GM12878 (cell line): ENCODE measurements at regions not wholly inside any gene's neighbourhood (a gene's known extent, or its start where the extent isn't known, plus 50 kb on each side); places are given as distances from the start of the nearest gene placed in this dataset.
"Not testable (repeated sequence)": the region's sequence is repeated elsewhere in the genome, so short reads cannot be mapped to it uniquely, and the experiment has no call there.

ENCODE experiments used
- ATAC-seq: fragments of 200-7000 bp; cut with Tn5 transposase; 3 replicates; pipeline ENCODE4 v1.9.1; 2020; ENCODE audit warnings: mild to moderate bottlenecking, moderate library complexity
- BruUV-seq: library from RNA; stranded (reverse); fragments of 400-500 nt; replicated peaks from 2 replicates; lab custom pipeline; 2021; lab: Mats Ljungman, UMichigan
- CTCF ChIA-PET: fragments of 300-600 bp; sonication (Branson Sonifier 250); formaldehyde crosslinking; extraction: SDS; loops from one replicate; lab custom pipeline; 2021; ENCODE audit warnings: inconsistent platforms; lab: Yijun Ruan, JAX
- POLR2A ChIA-PET: fragments of 350-600 bp; formaldehyde crosslinking; extraction: SDS; loops from one replicate; lab custom pipeline; 2021; ENCODE audit warnings: inconsistent platforms; lab: Charles Lee
- RAD21 ChIA-PET: fragments of 300-600 bp; sonication (Branson Sonifier 250); formaldehyde crosslinking; loops from one replicate; lab custom pipeline; 2023; ENCODE audit warnings: antibody characterized with exemption; ENCODE audit not compliant: unreplicated experiment; lab: Charles Lee
- SMC1A ChIA-PET: fragments of 300-600 bp; sonication (Branson Sonifier 250); formaldehyde crosslinking; loops from one replicate; lab custom pipeline; 2023; ENCODE audit not compliant: unreplicated experiment, uncharacterized antibody; lab: Charles Lee
- DNase-seq: peaks from one replicate; pipeline ENCODE4 v3.0.0-alpha.2; 2011; ENCODE audit warnings: low read depth, low spot score
- FAIRE-seq: peaks from 3 replicates; lab custom pipeline; 2011; peaks lifted over from hg19 to GRCh38; lab: Jason Lieb, UNC
- H2AFZ ChIP-seq: 2 replicates; pipeline ENCODE4 v1.6.0; 2011; ENCODE audit warnings: low read depth, low read length, control low read depth; ENCODE audit not compliant: control insufficient read depth
- H3K27ac ChIP-seq: 2 replicates; pipeline ENCODE4 v1.5.1; 2011; ENCODE audit warnings: control low read depth; ENCODE audit not compliant: control insufficient read depth, insufficient read depth
- H3K27me3 ChIP-seq, 2 experiments: replicated peaks in 1 of 2; 2 replicates each; pipeline versions ENCODE4 v1.6.0 to v1.6.1; 2011; ENCODE audit warnings: low read length in 1 of 2; ENCODE audit not compliant: control insufficient read depth in 2 of 2, insufficient read depth in 2 of 2
- H3K36me3 ChIP-seq, 2 experiments: 2 replicates each; pipeline ENCODE4 v1.5.1; 2011; ENCODE audit warnings: low read length in 1 of 2; ENCODE audit not compliant: control insufficient read depth in 2 of 2, insufficient read depth in 2 of 2
- H3K4me1 ChIP-seq: 2 replicates; pipeline ENCODE4 v1.6.1; 2011; ENCODE audit warnings: mild to moderate bottlenecking, low read length, moderate library complexity, mixed read lengths; ENCODE audit not compliant: control insufficient read depth, insufficient read depth
- H3K4me2 ChIP-seq: 2 replicates; pipeline ENCODE4 v1.6.0; 2011; ENCODE audit warnings: control low read depth; ENCODE audit not compliant: control insufficient read depth, insufficient read depth
- H3K4me3 ChIP-seq: fragments of 200-600 bp; sonication (generic); 2 replicates; pipeline ENCODE4 v1.5.1; 2016
- H3K79me2 ChIP-seq: 2 replicates; pipeline ENCODE4 v1.6.0; 2011; ENCODE audit warnings: low read length; ENCODE audit not compliant: control insufficient read depth, insufficient read depth
- H3K9ac ChIP-seq: 2 replicates; pipeline ENCODE4 v1.8.0; 2011; ENCODE audit warnings: low read length, control low read depth, mixed read lengths; ENCODE audit not compliant: control insufficient read depth, insufficient read depth
- H3K9me3 ChIP-seq: replicated peaks from 3 replicates; pipeline ENCODE4 v1.5.1; 2011; ENCODE audit warnings: mild to moderate bottlenecking, low read length; ENCODE audit not compliant: control insufficient read depth, insufficient read depth
- H4K20me1 ChIP-seq: 2 replicates; pipeline ENCODE4 v1.6.0; 2011; ENCODE audit not compliant: control insufficient read depth, insufficient read depth
- CEBPB ChIP-seq, 2 experiments: fragments of 150-350 bp in 1 of 2; IDR thresholded peaks; 2 replicates each; pipeline ENCODE4 v1.6.1; 2012 to 2014; ENCODE audit warnings: low read depth in 2 of 2, low read length in 2 of 2, borderline replicate concordance in 1 of 2, inconsistent platforms in 1 of 2
- SRF ChIP-seq, 2 experiments: IDR thresholded peaks; 2 replicates each; pipeline ENCODE4 v1.6.1; 2011; ENCODE audit warnings: low read depth in 2 of 2, low read length in 2 of 2, mild to moderate bottlenecking in 1 of 2, moderate library complexity in 1 of 2
- TARDBP ChIP-seq: IDR thresholded peaks from 2 replicates; pipeline ENCODE4 v1.6.1; 2016; ENCODE audit warnings: borderline replicate concordance
- WGBS: methylation state at CpG from one replicate; pipeline ENCODE4 v1.1.6; 2016; ENCODE audit warnings: low lambda C conversion rate; ENCODE audit not compliant: insufficient replicate concordance, insufficient coverage; ENCODE audit errors: missing lambda C conversion rate; 5-methylcytosine and 5-hydroxymethylcytosine counted together
- in situ Hi-C: fragments of 300-500 bp; cut with MboI; formaldehyde crosslinking; loops from 9 replicates; pipeline ENCODE4 v1.14.3; 2018; ENCODE audit warnings: mixed read lengths
- intact Hi-C: fragments of 100-400 bp; cut with micrococcal nuclease; formaldehyde crosslinking; loops from one replicate; pipeline ENCODE4 v1.14.2; 2022; ENCODE audit not compliant: unreplicated experiment
- TF ChIP-seq, protein P1 (sequence below): fragments of 450-650 bp; IDR thresholded peaks from 2 replicates; pipeline ENCODE4 v1.6.1; 2017; ENCODE audit warnings: mild to moderate bottlenecking, low read depth, inconsistent platforms; ENCODE audit not compliant: poor library complexity, severe bottlenecking
- TF ChIP-seq, protein P2 (sequence below): fragments of 450-650 bp; formaldehyde crosslinking; IDR thresholded peaks from 2 replicates; pipeline ENCODE4 v1.4.0; 2020; ENCODE audit warnings: mild to moderate bottlenecking, moderate library complexity

DNA sequence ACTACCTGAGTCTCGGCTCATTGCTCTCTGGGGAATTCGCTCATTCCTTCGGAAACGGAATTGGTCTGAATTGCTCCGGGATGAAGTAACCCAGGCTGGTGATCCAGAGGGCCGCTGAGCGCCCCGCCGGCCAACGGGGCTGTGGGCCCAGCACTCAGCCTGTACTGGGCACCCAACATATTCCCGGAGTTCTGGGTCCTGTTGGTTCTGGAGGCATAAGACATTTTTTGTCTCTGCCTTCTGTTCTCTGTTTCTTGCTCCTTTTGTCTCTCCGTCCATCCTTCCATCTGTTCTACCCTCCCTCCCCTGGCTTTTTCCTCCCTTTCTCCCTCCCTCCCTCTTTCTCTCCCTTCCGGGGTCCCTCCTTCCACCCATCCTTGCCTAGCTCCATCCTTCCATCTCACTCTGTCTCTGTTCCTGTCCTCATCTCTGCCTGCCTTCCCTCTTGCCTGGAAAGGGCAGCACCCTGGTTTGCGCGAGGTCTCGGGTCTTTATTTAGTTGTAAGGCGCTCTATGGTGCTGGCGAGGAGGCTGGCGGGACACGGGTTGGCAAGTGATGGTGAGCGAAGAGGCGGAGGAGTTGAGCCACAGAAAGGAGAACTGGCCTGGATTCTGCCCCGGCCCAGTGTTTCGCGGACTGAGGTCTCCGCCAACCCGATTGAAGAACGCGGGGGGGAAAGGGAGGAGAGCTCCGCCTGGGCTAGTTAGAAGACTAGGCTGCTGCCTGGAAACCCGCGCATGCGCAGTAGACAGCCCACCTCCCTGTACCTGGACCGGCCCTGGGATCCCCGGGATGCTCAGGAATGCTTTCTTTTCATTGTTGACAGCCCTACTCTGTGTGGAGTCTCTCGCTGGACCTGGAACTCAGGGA lies 1468.0 kb downstream of the FOXD4L5 start (continued):
- TF ChIP-seq, protein P1, sequence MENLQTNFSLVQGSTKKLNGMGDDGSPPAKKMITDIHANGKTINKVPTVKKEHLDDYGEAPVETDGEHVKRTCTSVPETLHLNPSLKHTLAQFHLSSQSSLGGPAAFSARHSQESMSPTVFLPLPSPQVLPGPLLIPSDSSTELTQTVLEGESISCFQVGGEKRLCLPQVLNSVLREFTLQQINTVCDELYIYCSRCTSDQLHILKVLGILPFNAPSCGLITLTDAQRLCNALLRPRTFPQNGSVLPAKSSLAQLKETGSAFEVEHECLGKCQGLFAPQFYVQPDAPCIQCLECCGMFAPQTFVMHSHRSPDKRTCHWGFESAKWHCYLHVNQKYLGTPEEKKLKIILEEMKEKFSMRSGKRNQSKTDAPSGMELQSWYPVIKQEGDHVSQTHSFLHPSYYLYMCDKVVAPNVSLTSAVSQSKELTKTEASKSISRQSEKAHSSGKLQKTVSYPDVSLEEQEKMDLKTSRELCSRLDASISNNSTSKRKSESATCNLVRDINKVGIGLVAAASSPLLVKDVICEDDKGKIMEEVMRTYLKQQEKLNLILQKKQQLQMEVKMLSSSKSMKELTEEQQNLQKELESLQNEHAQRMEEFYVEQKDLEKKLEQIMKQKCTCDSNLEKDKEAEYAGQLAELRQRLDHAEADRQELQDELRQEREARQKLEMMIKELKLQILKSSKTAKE = no peak
- TF ChIP-seq SRF (IDR thresholded peaks at IDR 0.05; ENCODE audit: low read depth in 2 of 2, low read length in 2 of 2) = 0 out of 4 replicates have a peak, but pooled peaks of 1 of the 2 experiments have one; percentile 33
- no peak for TF ChIP-seq TARDBP
- TF ChIP-seq, protein P2, sequence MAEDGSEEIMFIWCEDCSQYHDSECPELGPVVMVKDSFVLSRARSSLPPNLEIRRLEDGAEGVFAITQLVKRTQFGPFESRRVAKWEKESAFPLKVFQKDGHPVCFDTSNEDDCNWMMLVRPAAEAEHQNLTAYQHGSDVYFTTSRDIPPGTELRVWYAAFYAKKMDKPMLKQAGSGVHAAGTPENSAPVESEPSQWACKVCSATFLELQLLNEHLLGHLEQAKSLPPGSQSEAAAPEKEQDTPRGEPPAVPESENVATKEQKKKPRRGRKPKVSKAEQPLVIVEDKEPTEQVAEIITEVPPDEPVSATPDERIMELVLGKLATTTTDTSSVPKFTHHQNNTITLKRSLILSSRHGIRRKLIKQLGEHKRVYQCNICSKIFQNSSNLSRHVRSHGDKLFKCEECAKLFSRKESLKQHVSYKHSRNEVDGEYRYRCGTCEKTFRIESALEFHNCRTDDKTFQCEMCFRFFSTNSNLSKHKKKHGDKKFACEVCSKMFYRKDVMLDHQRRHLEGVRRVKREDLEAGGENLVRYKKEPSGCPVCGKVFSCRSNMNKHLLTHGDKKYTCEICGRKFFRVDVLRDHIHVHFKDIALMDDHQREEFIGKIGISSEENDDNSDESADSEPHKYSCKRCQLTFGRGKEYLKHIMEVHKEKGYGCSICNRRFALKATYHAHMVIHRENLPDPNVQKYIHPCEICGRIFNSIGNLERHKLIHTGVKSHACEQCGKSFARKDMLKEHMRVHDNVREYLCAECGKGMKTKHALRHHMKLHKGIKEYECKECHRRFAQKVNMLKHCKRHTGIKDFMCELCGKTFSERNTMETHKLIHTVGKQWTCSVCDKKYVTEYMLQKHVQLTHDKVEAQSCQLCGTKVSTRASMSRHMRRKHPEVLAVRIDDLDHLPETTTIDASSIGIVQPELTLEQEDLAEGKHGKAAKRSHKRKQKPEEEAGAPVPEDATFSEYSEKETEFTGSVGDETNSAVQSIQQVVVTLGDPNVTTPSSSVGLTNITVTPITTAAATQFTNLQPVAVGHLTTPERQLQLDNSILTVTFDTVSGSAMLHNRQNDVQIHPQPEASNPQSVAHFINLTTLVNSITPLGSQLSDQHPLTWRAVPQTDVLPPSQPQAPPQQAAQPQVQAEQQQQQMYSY = no peak
- no peak for TF ChIP-seq CEBPB (IDR thresholded peaks at IDR 0.05; ENCODE audit: borderline replicate concordance in 1 of 2, low read depth in 2 of 2, low read length in 2 of 2)

DNA sequence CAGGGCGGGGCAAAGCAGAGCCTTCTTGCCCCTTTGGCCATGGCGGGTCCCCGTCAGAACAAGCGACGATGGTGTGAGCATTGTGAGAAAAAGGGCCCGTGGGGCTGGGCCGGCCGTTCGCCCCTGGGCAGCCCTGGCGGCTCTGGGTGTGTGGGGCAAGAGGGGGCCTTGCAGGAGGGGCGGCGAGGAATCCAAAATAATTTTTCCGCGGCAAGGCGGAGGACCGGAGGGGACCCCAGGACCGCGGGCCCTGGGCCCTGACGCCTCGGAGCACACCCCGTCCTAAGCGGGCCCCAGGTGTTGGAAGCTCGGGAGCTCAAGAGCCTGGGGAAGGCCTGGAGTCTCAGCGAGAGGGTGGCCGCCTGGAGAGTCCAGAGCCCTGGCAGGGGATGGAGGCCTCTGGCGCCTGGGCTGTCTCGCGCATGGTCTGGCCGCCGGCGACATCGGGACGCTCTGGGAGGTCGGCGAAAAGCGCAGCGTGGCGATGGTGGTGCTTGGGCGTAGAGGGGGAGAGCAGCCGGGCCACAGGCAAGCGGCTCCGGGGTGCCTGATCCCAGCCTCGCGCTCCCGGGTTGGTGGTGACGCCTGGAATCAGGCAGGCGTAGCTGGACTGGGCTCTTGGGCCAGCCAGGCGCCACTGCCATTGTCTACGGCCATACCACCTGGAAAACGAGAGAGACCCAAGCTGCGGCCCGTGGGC lies 1469.9 kb downstream of the FOXD4L5 start:
- H4K20me1 ChIP-seq, FAIRE-seq, H2AFZ ChIP-seq, H3K4me3 ChIP-seq, SMC1A ChIA-PET, H3K4me2 ChIP-seq, ATAC-seq, CTCF ChIA-PET, DNase-seq, H3K4me1 ChIP-seq, RAD21 ChIA-PET, BruUV-seq, H3K9ac ChIP-seq, intact Hi-C loops, POLR2A ChIA-PET, H3K27ac ChIP-seq, H3K9me3 ChIP-seq, H3K27me3 ChIP-seq, H3K36me3 ChIP-seq: not testable (repeated sequence)
- in situ Hi-C loops = loop anchor here (10.0 kb wide), 1 partner anchor 940 kb away; no protein-coding TSS in a partner anchor
- WGBS = 44% methylated on average over 28 of the region's 52 CpGs
- H3K79me2 ChIP-seq = peaks cover 13% of the 10 kb centered on the region

DNA sequence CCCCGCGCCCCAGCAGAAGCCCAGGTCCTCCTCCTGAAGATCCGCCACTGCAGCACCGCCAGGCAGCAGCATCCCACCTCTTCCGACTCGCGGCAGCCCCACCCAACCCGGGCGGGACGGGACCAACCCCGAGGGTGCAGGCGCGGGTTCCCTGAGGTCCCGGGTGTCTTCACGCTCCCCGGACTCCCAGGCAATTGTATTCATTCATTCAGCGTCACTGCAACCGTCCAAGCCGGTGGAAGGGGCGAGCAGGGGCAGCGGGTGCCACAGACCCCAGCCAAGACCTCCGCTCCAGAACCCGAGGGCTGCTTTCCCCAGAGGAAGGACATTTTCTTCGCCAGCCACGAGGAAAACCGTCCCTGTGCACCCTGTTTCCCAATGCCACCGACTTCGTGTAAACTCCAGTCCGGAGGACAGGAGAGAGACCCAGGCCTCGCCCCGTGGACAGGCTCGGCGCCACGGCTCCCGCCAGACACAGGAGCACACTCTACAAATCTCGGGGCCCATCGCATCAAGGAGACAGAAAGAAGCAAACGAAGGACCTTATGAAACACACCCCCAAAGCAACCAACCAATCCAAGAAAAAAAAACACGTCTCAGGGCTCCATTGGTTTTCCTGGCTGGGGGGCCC lies 1471.5 kb downstream of the FOXD4L5 start:
- H3K4me2 ChIP-seq, CTCF ChIA-PET, RAD21 ChIA-PET, BruUV-seq, H4K20me1 ChIP-seq, SMC1A ChIA-PET, H3K36me3 ChIP-seq, H2AFZ ChIP-seq, H3K4me1 ChIP-seq, H3K9me3 ChIP-seq, FAIRE-seq, POLR2A ChIA-PET, H3K27ac ChIP-seq, H3K9ac ChIP-seq, ATAC-seq, H3K27me3 ChIP-seq, DNase-seq, intact Hi-C loops: not testable (repeated sequence)
- peak overlapping the region; percentile 63; the same call in 1 of the 2 replicates for H3K4me3 ChIP-seq
- WGBS = 37% methylated on average over 34 of the region's 39 CpGs
- in situ Hi-C loops = loop anchor here (10.0 kb wide), 1 partner anchor 939 kb away; no protein-coding TSS in a partner anchor
- H3K79me2 ChIP-seq = peaks cover 12% of the 10 kb centered on the region
